Adrenal gland (tissue), 9 donors: ENCODE measurements at regions not wholly inside any gene's neighbourhood (a gene's known extent, or its start where the extent isn't known, plus 50 kb on each side); places are given as distances from the start of the nearest gene placed in this dataset.

ENCODE experiments used
- DNase-seq, 7 donors: peaks; one replicate each; pipeline ENCODE4 v3.0.0-alpha.2; 2019 to 2020
- H3K27ac ChIP-seq, 5 donors: fragments of 200-600 bp; sonication (generic) in 4 of 5; 1 replicate in 3 of 5; 2 replicates in 2 of 5; pipeline versions ENCODE4 v1.5.1 to v1.8.0; 2016 to 2020; ENCODE audit warnings: mild to moderate bottlenecking in 1 of 5
- H3K27me3 ChIP-seq: fragments of 200-600 bp; 2 replicates; pipeline ENCODE4 v1.8.0; 2021
- H3K36me3 ChIP-seq, 2 donors: fragments of 200-600 bp; replicated peaks in 1 of 2; 1 replicate in 1 of 2; 2 replicates in 1 of 2; pipeline versions ENCODE4 v1.5.1 to v1.8.0; 2018 to 2022
- H3K4me1 ChIP-seq, 2 donors: fragments of 200-600 bp; replicated peaks in 1 of 2; 1 replicate in 1 of 2; 2 replicates in 1 of 2; pipeline versions ENCODE4 v1.5.1 to v1.8.0; 2018 to 2021
- H3K4me3 ChIP-seq, 4 donors: fragments of 200-600 bp; sonication (generic) in 3 of 4; one replicate each; pipeline ENCODE4 v1.5.1; 2016 to 2018
- H3K9me3 ChIP-seq, 3 donors: fragments of 200-600 bp; sonication (generic) in 1 of 3; replicated peaks in 1 of 3; 1 replicate in 2 of 3; 2 replicates in 1 of 3; pipeline versions ENCODE4 v1.5.1 to v1.8.0; 2016 to 2021
- CTCF ChIP-seq, 6 experiments: fragments of 450-650 bp in 4 of 6; fragments of 200-600 bp in 2 of 6; sonication (generic) in 1 of 6; IDR thresholded peaks; 1 replicate in 5 of 6; 2 replicates in 1 of 6; pipeline versions ENCODE4 v1.5.1 to v1.8.0; 2016 to 2021; ENCODE audit warnings: antibody characterized with exemption in 6 of 6, mild to moderate bottlenecking in 2 of 6, moderate library complexity in 1 of 6
- POLR2A ChIP-seq, 2 donors: fragments of 450-650 bp; IDR thresholded peaks; one replicate each; pipeline ENCODE4 v1.6.1; 2017; ENCODE audit warnings: antibody characterized with exemption in 2 of 2, mild to moderate bottlenecking in 2 of 2, moderate library complexity in 1 of 2
- WGBS, 4 donors: extraction: QIAGEN DNeasy Blood & Tissue Kit in 2 of 4; methylation state at CpG; one replicate each; pipeline versions ENCODE4 v1.1.5 to v1.1.7; 2013 to 2017; 5-methylcytosine and 5-hydroxymethylcytosine counted together
- intact Hi-C, 2 donors: fragments of 100-400 bp; cut with DNase I; formaldehyde crosslinking; loops; one replicate each; pipeline versions ENCODE4 v1.14.1 to v1.15.0; 2022 to 2023
- donor health status: healthy with polysubstance abuse.
- donor health status: Bipolar disorder and iron deficiency.
- donor health status: DM: yes; HTN: yes; CAD: no.
- donor health status: DM: no; HTN: no; CAD: no.
- donor health status: DM: no; HTN: no; CAD: no.

DNA sequence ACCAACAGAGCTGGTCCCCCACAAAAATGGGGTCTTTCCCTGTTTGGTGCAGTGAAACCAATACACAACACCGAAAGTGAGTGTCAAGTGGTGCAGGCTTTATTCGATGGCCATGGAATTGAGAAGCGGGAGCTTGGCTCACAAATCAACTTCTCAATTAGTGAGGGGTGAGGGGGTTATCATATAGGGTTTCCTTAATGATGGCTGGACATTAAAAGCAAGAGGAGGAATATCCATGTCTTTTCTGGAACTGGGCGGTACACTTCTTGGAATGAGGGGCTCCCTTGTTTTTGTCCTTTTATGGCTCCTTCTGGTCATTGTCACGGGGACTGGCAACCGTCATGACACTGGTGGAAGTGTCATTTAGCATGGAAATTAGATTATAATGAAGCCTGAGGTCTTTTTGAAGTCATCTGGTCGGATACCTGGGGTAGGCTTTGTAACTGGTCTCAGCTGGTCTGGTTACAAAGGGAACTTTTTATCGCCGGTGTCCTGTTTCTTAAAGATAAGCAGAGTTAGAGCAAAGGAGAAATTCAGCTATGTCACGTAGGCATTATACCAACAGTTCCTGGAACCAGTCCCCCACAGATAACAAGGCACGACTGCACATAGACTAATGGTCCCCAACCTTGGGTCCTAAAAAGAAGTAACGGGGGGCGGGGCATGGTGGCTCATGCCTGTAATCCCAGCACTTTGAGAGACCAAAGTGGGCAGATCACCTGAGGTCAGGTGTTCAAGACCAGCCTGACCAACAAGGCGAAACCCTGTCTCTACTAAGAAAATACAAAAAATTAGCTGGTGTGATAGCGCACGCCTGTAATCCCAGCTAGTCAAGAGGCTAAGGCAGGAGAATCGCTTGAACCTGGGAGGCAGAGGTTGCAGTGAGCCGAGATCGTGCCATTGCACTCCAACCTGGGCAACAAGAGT is 93.5 kb upstream of the NDUFV2 start:
- Histone ChIP-seq H3K4me3 (no peak overlapping the region), H3K27ac (no peak overlapping the region), H3K9me3 (no peaks in the 10 kb centered on the region), H3K27me3 (no peaks in the 10 kb centered on the region), H3K4me1 (no peaks in the 10 kb centered on the region), H3K36me3 (no peaks in the 10 kb centered on the region)
- TF ChIP-seq CTCF (IDR thresholded peaks at IDR 0.05) = no peak
- TF ChIP-seq POLR2A (IDR thresholded peaks at IDR 0.05) = no peak
- 78 to 84% (median 82%) methylated on average over 19 of the region's 19 CpGs for WGBS, 4 donors
- DNase-seq = no peak
- intact Hi-C loops = no loop called here

GRCh38 chr18:9009703-9010488 is 92.6 kb upstream of the NDUFV2 start:
- no peaks in the 10 kb centered on the region for H3K4me1 ChIP-seq
- no peak overlapping the region for H3K27ac ChIP-seq
- TF ChIP-seq CTCF (IDR thresholded peaks at IDR 0.05) (no peak), POLR2A (IDR thresholded peaks at IDR 0.05) (no peak)
- no peaks in the 10 kb centered on the region for H3K9me3 ChIP-seq
- no peak for DNase-seq
- intact Hi-C loops = no loop called here
- no peaks in the 10 kb centered on the region for H3K27me3 ChIP-seq
- no peaks in the 10 kb centered on the region for H3K36me3 ChIP-seq
- 80 to 87% (median 85%) methylated on average over 7 of the region's 7 CpGs for WGBS, 4 donors
- H3K4me3 ChIP-seq = no peak overlapping the region

DNA sequence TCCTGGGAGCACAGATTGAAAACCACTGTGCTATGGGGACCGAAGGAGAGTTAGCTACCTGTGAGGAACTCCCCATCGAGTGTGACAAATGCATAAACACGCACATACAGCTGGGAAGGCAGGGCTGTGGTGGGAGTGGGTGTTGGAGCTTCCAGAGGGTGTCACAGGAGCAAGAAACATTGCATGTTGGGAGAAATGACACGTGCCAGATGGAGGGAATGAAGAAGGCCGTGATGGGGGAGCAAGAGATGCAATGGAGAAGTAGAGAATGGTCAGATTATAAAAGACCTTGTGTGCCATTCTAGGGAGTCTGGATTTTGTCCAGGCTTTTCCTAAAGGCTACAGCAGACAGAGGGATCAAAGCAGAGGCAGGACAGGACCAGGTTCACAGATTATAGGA is 91.1 kb upstream of the NDUFV2 start:
- WGBS, 4 donors = 67 to 79% (median 74%) methylated on average over 5 of the region's 5 CpGs
- intact Hi-C loops = no loop called here
- Histone ChIP-seq H3K27me3 (no peaks in the 10 kb centered on the region), H3K4me3 (no peak overlapping the region), H3K27ac (no peak overlapping the region), H3K4me1 (no peaks in the 10 kb centered on the region), H3K9me3 (no peaks in the 10 kb centered on the region), H3K36me3 (no peaks in the 10 kb centered on the region)
- no peak for DNase-seq
- TF ChIP-seq CTCF (IDR thresholded peaks at IDR 0.05) (no peak), POLR2A (IDR thresholded peaks at IDR 0.05) (no peak)

DNA sequence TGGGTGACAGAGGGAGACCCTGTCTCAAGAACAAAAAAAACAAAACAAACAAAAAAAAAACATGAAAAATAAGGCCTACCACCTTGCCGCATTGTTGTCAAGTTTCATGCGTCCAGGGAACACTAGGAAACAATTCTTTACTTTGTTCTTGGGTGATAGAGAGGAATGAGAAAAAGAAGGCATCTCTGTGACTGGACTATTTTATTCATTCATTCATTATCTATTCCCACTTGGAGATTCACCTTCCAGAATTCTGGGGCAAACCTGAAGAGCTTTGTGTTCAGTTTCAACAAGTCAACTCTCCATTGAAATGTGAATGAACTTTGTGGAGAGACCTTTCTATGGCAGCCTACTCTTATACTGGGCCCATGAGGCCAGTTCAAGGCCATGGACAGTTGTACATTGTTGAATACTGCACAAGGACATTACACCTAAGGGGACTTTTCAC is 88.5 kb upstream of the NDUFV2 start:
- no peak for DNase-seq

More for the DNA sequence above, 88.5 kb upstream of the NDUFV2 start:
- 93 to 100% (median 97%) methylated on average over 2 of the region's 2 CpGs for WGBS, 4 donors
- intact Hi-C loops = no loop called here
- no peaks in the 10 kb centered on the region for H3K27me3 ChIP-seq
- no peak overlapping the region for H3K4me3 ChIP-seq
- no peak overlapping the region for H3K27ac ChIP-seq
- no peaks in the 10 kb centered on the region for H3K36me3 ChIP-seq
- no peak for TF ChIP-seq CTCF (IDR thresholded peaks at IDR 0.05)
- TF ChIP-seq POLR2A (IDR thresholded peaks at IDR 0.05) = no peak
- no peaks in the 10 kb centered on the region for H3K9me3 ChIP-seq
- H3K4me1 ChIP-seq = peaks cover 10 to 16% of the 10 kb centered on the region in 2 donors
